Heart left ventricle (tissue), 13 donors: ENCODE measurements at regions not wholly inside any gene's neighbourhood (a gene's known extent, or its start where the extent isn't known, plus 50 kb on each side); places are given as distances from the start of the nearest gene placed in this dataset.

ENCODE experiments used
- POLR2A ChIP-seq, 2 donors: fragments of 450-650 bp; IDR thresholded peaks; one replicate each; pipeline ENCODE4 v1.6.1; 2017; ENCODE audit warnings: antibody characterized with exemption in 2 of 2, mild to moderate bottlenecking in 2 of 2, moderate library complexity in 2 of 2
- TF ChIP-seq, protein P1 (sequence below), 12 donors: fragments of 200-600 bp; sonication (generic) in 4 of 12; IDR thresholded peaks; one replicate each; pipeline versions ENCODE4 v1.5.0 to v1.8.0; 2018 to 2022; ENCODE audit warnings: antibody characterized with exemption in 12 of 12, mild to moderate bottlenecking in 5 of 12
- donor health status: ischemic (EF 13 %, LVEDD 7.1; RV severe dilation, severe dysfunction).
- donor health status: DM: no; HTN: yes; CAD: no.
- donor health status: DM: no; HTN: no; CAD: no.
- donor health status: ischemic (EF 25% LVEDD 6.9; RV normal size, moderate dysfunction).
- donor health status: ischemic (EF 25% LVEDD 5.7; RV mildly dilated, moderate dysfunction).
- donor health status: ischemic (EF 35%, LVEDD 5.7; RV mildly dilated, moderate dysfunction).
- donor health status: nonischemic (EF 11% LVEDD 7.7; RV severe dilation, severe dysfunction).
- donor health status: DM: yes; HTN: yes; CAD: no.
- donor health status: PGD.
- donor health status: ischemic (EF 29% LVEDD 5.4; RV normal size, mild dysfunction).
- donor health status: nonischemic (EF 23%, LVEDD 6.1; RV moderate dilation, normal function).

DNA sequence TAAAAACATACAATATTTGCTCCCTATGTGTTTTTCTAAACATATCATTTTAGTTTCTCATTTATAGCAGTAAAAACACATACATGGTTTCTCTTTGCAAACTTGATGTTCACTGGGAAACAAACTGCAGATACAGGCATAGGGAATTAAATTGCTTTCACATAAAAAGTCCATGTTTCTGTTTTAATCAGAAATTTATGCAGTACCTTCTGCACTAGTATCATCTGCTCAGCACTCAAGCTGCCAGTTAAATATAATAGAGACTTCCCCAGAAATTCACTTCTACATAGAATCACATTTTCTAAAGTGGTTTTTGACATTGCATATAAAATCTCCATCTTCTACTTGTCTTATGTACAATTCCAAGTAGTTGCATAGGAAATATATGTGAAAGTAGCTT is 1107.3 kb upstream of the NRXN1 start:
- no peak for TF ChIP-seq POLR2A (IDR thresholded peaks at IDR 0.05)
- TF ChIP-seq, protein P1, sequence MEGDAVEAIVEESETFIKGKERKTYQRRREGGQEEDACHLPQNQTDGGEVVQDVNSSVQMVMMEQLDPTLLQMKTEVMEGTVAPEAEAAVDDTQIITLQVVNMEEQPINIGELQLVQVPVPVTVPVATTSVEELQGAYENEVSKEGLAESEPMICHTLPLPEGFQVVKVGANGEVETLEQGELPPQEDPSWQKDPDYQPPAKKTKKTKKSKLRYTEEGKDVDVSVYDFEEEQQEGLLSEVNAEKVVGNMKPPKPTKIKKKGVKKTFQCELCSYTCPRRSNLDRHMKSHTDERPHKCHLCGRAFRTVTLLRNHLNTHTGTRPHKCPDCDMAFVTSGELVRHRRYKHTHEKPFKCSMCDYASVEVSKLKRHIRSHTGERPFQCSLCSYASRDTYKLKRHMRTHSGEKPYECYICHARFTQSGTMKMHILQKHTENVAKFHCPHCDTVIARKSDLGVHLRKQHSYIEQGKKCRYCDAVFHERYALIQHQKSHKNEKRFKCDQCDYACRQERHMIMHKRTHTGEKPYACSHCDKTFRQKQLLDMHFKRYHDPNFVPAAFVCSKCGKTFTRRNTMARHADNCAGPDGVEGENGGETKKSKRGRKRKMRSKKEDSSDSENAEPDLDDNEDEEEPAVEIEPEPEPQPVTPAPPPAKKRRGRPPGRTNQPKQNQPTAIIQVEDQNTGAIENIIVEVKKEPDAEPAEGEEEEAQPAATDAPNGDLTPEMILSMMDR (IDR thresholded peaks at IDR 0.05): no peak
